ENCODE measurements at regions not wholly inside any gene's neighbourhood (a gene's known extent, or its start where the extent isn't known, plus 50 kb on each side); places are given as distances from the start of the nearest gene placed in this dataset.
A peak's percentile ranks its signal among the peaks of the same experiment; 100 is the strongest.

GRCh38 chrX:117743469-117744251 is 372.9 kb downstream of the KLHL13 start:
- TF ChIP-seq POLR2A (IDR thresholded peaks at IDR 0.05), result no peak
- TF ChIP-seq CTCF (IDR thresholded peaks at IDR 0.05), result peak in 4 of 5 experiments; percentile 19 to 37 (median 27)
- no peak for TF ChIP-seq EP300 (IDR thresholded peaks at IDR 0.05; ENCODE audit: low read depth)
- TF ChIP-seq POLR2AphosphoS5 (IDR thresholded peaks at IDR 0.05), result no peak
